Panc1 (cell line): ENCODE measurements at regions not wholly inside any gene's neighbourhood (a gene's known extent, or its start where the extent isn't known, plus 50 kb on each side); places are given as distances from the start of the nearest gene placed in this dataset.

Experiments used
- ATAC-seq: fragments of 200-7000 bp; cut with Tn5 transposase; 2 replicates; pipeline ENCODE4 v1.9.1; 2020; ENCODE audit warnings: mild to moderate bottlenecking, moderate library complexity
- BruUV-seq: library from RNA; stranded (reverse); fragments of 400-500 nt; replicated peaks from 2 replicates; lab custom pipeline; 2021; lab: Mats Ljungman, UMichigan
- CTCF ChIA-PET: fragments of 300-600 bp; sonication (Branson Sonifier 250); formaldehyde crosslinking; loops from one replicate; lab custom pipeline; 2022; ENCODE audit warnings: antibody characterized with exemption; lab: Charles Lee
- POLR2A ChIA-PET: fragments of 300-600 bp; sonication (Branson Sonifier 250); formaldehyde crosslinking; loops from one replicate; lab custom pipeline; 2022; ENCODE audit warnings: antibody characterized with exemption; lab: Charles Lee
- DNase-seq: peaks from one replicate; pipeline ENCODE4 v3.0.0-alpha.2; 2010; ENCODE audit warnings: low read depth, low spot score
- H3K27ac ChIP-seq: 2 replicates; pipeline ENCODE4 v1.5.1; 2011; ENCODE audit warnings: mild to moderate bottlenecking, low read length, inconsistent platforms
- H3K27me3 ChIP-seq: fragments of 200-500 bp; sonication (Bioruptor generic); 2 replicates; pipeline ENCODE4 v1.6.0; 2014; ENCODE audit warnings: low read length, inconsistent platforms; ENCODE audit not compliant: control insufficient read depth, insufficient read depth
- H3K36me3 ChIP-seq: fragments of 200-500 bp; sonication (Bioruptor generic); 2 replicates; pipeline ENCODE4 v1.5.1; 2014; ENCODE audit warnings: inconsistent platforms, mild to moderate bottlenecking, low read length, moderate library complexity; ENCODE audit not compliant: control insufficient read depth, insufficient read depth
- H3K4me1 ChIP-seq: 2 replicates; pipeline ENCODE4 v1.5.1; 2011; ENCODE audit warnings: inconsistent platforms, mild to moderate bottlenecking, low read length, moderate library complexity; ENCODE audit not compliant: control insufficient read depth, insufficient read depth
- H3K4me3 ChIP-seq, 2 experiments: 2 replicates each; pipeline ENCODE4 v1.5.1; 2011 to 2012; ENCODE audit warnings: low read depth in 2 of 2, low read length in 2 of 2, mild to moderate bottlenecking in 2 of 2, inconsistent platforms in 1 of 2, moderate library complexity in 1 of 2
- H3K9me3 ChIP-seq: fragments of 200-500 bp; sonication (Bioruptor generic); 2 replicates; pipeline ENCODE4 v1.5.1; 2014; ENCODE audit warnings: low read depth, mild to moderate bottlenecking, inconsistent platforms, low read length, moderate library complexity; ENCODE audit not compliant: control insufficient read depth, insufficient read depth
- CTCF ChIP-seq: fragments of 450-650 bp; IDR thresholded peaks from 2 replicates; pipeline ENCODE4 v1.5.1; 2017; ENCODE audit warnings: mild to moderate bottlenecking
- POLR2AphosphoS5 ChIP-seq: IDR thresholded peaks from 2 replicates; pipeline ENCODE4 v1.6.1; 2012; ENCODE audit warnings: mild to moderate bottlenecking, low read depth, low read length, moderate library complexity
- SIN3A ChIP-seq: IDR thresholded peaks from 2 replicates; pipeline ENCODE4 v1.6.1; 2012; ENCODE audit warnings: low read depth, mild to moderate bottlenecking, low read length, moderate library complexity, borderline replicate concordance; ENCODE audit not compliant: insufficient read depth
- TCF7L2 ChIP-seq: IDR thresholded peaks from 2 replicates; pipeline ENCODE4 v1.6.1; 2011; ENCODE audit warnings: mild to moderate bottlenecking, low read depth, low read length, inconsistent platforms
- in situ Hi-C: cut with HindIII; loops from 2 replicates; pipeline ENCODE4 v1.10.0; 2016; ENCODE audit warnings: low sequenced_read_pairs, low pct_unique_long_range_greater_than_20kb
- intact Hi-C: fragments of 100-400 bp; cut with micrococcal nuclease; formaldehyde crosslinking; loops from one replicate; pipeline ENCODE4 v1.10.0; 2022; ENCODE audit not compliant: unreplicated experiment
- TF ChIP-seq, protein P1 (sequence below), 2 experiments: IDR thresholded peaks; 2 replicates each; pipeline ENCODE4 v1.6.1; 2011 to 2012; ENCODE audit warnings: low read depth in 2 of 2, control low read depth in 1 of 2, low read length in 1 of 2, mild to moderate bottlenecking in 1 of 2, moderate library complexity in 1 of 2; ENCODE audit not compliant: insufficient read depth in 1 of 2

GRCh38 chr6:170210651-170211403 lies 80.1 kb downstream of the DLL1 start:
- POLR2A ChIA-PET, result interaction anchor here (0.6 kb wide), 1 partner anchor 272 kb away, joined by 8 read pairs; no protein-coding TSS in a partner anchor
- DNase-seq, result no peak
- CTCF ChIA-PET, result no interaction called here

DNA sequence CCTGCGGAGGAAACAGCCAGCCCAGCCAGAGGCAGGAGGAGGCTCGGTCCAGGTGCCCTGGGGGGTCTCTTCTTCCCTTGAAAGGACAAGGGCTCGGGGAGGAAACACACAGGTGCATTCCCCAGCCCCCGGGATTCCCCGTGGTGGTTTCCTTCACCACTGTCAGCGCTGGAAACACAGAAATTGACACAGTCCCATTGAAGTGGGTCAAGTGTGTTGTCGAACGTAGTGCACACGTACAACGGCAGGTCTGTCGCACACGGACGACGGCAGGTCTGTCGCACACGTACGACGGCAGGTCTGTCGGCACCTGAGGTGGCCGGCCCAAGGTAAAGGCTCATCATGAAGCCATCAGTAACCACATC lies 80.9 kb downstream of the DLL1 start:
- intact Hi-C loops, result no loop called here
- no peak for ATAC-seq
- BruUV-seq, result no TSS peak

More at GRCh38 chr6:170210651-170211403, 80.1 kb downstream of the DLL1 start:
- H3K4me3 ChIP-seq, result no peak overlapping the region
- H3K27me3 ChIP-seq, result peaks cover 7% of the 10 kb centered on the region
- H3K9me3 ChIP-seq, result no peaks in the 10 kb centered on the region
- in situ Hi-C loops, result no loop called here
- no TSS peak for BruUV-seq
- TF ChIP-seq POLR2AphosphoS5, result no peak
- TF ChIP-seq SIN3A, result no peak
- TF ChIP-seq CTCF, result no peak
- TF ChIP-seq, protein P1, sequence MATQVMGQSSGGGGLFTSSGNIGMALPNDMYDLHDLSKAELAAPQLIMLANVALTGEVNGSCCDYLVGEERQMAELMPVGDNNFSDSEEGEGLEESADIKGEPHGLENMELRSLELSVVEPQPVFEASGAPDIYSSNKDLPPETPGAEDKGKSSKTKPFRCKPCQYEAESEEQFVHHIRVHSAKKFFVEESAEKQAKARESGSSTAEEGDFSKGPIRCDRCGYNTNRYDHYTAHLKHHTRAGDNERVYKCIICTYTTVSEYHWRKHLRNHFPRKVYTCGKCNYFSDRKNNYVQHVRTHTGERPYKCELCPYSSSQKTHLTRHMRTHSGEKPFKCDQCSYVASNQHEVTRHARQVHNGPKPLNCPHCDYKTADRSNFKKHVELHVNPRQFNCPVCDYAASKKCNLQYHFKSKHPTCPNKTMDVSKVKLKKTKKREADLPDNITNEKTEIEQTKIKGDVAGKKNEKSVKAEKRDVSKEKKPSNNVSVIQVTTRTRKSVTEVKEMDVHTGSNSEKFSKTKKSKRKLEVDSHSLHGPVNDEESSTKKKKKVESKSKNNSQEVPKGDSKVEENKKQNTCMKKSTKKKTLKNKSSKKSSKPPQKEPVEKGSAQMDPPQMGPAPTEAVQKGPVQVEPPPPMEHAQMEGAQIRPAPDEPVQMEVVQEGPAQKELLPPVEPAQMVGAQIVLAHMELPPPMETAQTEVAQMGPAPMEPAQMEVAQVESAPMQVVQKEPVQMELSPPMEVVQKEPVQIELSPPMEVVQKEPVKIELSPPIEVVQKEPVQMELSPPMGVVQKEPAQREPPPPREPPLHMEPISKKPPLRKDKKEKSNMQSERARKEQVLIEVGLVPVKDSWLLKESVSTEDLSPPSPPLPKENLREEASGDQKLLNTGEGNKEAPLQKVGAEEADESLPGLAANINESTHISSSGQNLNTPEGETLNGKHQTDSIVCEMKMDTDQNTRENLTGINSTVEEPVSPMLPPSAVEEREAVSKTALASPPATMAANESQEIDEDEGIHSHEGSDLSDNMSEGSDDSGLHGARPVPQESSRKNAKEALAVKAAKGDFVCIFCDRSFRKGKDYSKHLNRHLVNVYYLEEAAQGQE (IDR thresholded peaks at IDR 0.05; ENCODE audit: insufficient read depth in 1 of 2, low read depth in 2 of 2, low read length in 1 of 2), result no peak
- H3K36me3 ChIP-seq, result no peaks in the 10 kb centered on the region
- intact Hi-C loops, result no loop called here
- peak; percentile 35; the same call in 1 of the 2 replicates for ATAC-seq
- H3K4me1 ChIP-seq, result no peaks in the 10 kb centered on the region
- no peak overlapping the region for H3K27ac ChIP-seq

More for the DNA sequence above, 80.9 kb downstream of the DLL1 start:
- in situ Hi-C loops, result no loop called here
- Histone ChIP-seq H3K4me1 (no peaks in the 10 kb centered on the region), H3K27me3 (peaks cover 7% of the 10 kb centered on the region), H3K36me3 (no peaks in the 10 kb centered on the region), H3K27ac (no peak overlapping the region), H3K4me3 (no peak overlapping the region), H3K9me3 (no peaks in the 10 kb centered on the region)
- no peak for DNase-seq
- ChIA-PET POLR2A (no interaction called here), CTCF (no interaction called here)
- TF ChIP-seq SIN3A, result no peak
- TF ChIP-seq CTCF, result no peak
- TF ChIP-seq, protein P1 (IDR thresholded peaks at IDR 0.05; ENCODE audit: insufficient read depth in 1 of 2, low read depth in 2 of 2, low read length in 1 of 2), result no peak
- no peak for TF ChIP-seq POLR2AphosphoS5
- no peak for TF ChIP-seq TCF7L2
